H1 (cell line): ENCODE measurements at regions not wholly inside any gene's neighbourhood (a gene's known extent, or its start where the extent isn't known, plus 50 kb on each side); places are given as distances from the start of the nearest gene placed in this dataset.

Experiments
- ATF3 ChIP-seq: IDR thresholded peaks from 2 replicates; pipeline ENCODE4 v1.6.1; 2011; ENCODE audit warnings: low read depth, mild to moderate bottlenecking, low read length; ENCODE audit not compliant: insufficient read depth
- BACH1 ChIP-seq: IDR thresholded peaks from 2 replicates; pipeline ENCODE4 v1.6.1; 2012; ENCODE audit warnings: low read length, improper control_type of control experiment
- CHD1 ChIP-seq: IDR thresholded peaks from 2 replicates; pipeline ENCODE4 v1.6.1; 2012; ENCODE audit warnings: low read depth, low read length, improper control_type of control experiment
- CHD7 ChIP-seq: fragments of 300-600 bp; sonication (generic); IDR thresholded peaks from 2 replicates; pipeline ENCODE4 v1.7.1; 2012; ENCODE audit warnings: low read length, moderate library complexity, mild to moderate bottlenecking, inconsistent platforms; ENCODE audit not compliant: insufficient replicate concordance
- EP300 ChIP-seq, 2 experiments: IDR thresholded peaks; 1 replicate in 1 of 2; 2 replicates in 1 of 2; pipeline ENCODE4 v1.6.1; 2011 to 2012; ENCODE audit warnings: low read depth in 2 of 2, low read length in 2 of 2, mild to moderate bottlenecking in 2 of 2, borderline replicate concordance in 1 of 2, inconsistent platforms in 1 of 2, moderate library complexity in 1 of 2
- RNF2 ChIP-seq: fragments of 200-900, 300-1000 bp; sonication (generic); IDR thresholded peaks from 2 replicates; pipeline ENCODE4 v1.7.1; 2016; ENCODE audit warnings: borderline replicate concordance, low read depth, mild to moderate bottlenecking, antibody characterized with exemption, low read length; ENCODE audit not compliant: poor library complexity, severe bottlenecking; ENCODE audit errors: missing control alignments

- TF ChIP-seq CHD7 (no peak), BACH1 (no peak), EP300 (IDR thresholded peaks at IDR 0.05; ENCODE audit: borderline replicate concordance in 1 of 2, low read depth in 2 of 2, low read length in 2 of 2) (no peak), ATF3 (no peak), RNF2 (no peak), CHD1 (no peak)
These were observed 650.7 kb downstream of the C12orf50 start (continued) for GRCh38 chr12:87378526-87378925.
